ENCODE measurements at regions not wholly inside any gene's neighbourhood (a gene's known extent, or its start where the extent isn't known, plus 50 kb on each side); places are given as distances from the start of the nearest gene placed in this dataset.

GRCh38 chr7:26468625-26469024 lies 177.0 kb downstream of the SNX10 start (continued):
- TF ChIP-seq SUPT20H (IDR thresholded peaks at IDR 0.05; ENCODE audit: borderline replicate concordance, control insufficient read depth, low read depth, low read length) (no peak), ASH2L (IDR thresholded peaks at IDR 0.05; ENCODE audit: borderline replicate concordance, low read depth) (no peak), KLF5 (IDR thresholded peaks at IDR 0.05; ENCODE audit: partially characterized antibody) (no peak)

GRCh38 chr7:26469188-26469587 lies 177.5 kb downstream of the SNX10 start:
- ATAC-seq (no peak), FAIRE-seq (no peak), DNase-seq (ENCODE audit: low read depth, low spot score) (no peak)
- CTCF ChIA-PET: no interaction called here
- SMC1A ChIA-PET (ENCODE audit: uncharacterized antibody, unreplicated experiment): interaction anchor here (0.7 to 1.5 kb wide), 2 partner anchors 10 to 71 kb away, joined by 3 to 4 read pairs; no protein-coding TSS in a partner anchor
- RAD21 ChIA-PET (ENCODE audit: unreplicated experiment): no interaction called here
- 0% methylated on average over 1 of the region's 1 CpG for WGBS (ENCODE audit: insufficient coverage, insufficient replicate concordance, low lambda C conversion rate, missing lambda C conversion rate)
- no peak overlapping the region for H2AFZ ChIP-seq (ENCODE audit: control insufficient read depth, low read depth, low read length)
- BruUV-seq (replicated peaks): no TSS peak
- no peaks in the 10 kb centered on the region for H3K36me3 ChIP-seq (ENCODE audit: control insufficient read depth in 2 of 2, insufficient read depth in 2 of 2, low read length in 1 of 2)
- no peak overlapping the region for H3K4me3 ChIP-seq
- no peaks in the 10 kb centered on the region for H3K9me3 ChIP-seq (replicated peaks; ENCODE audit: control insufficient read depth, insufficient read depth, low read length)
- H4K20me1 ChIP-seq (ENCODE audit: control insufficient read depth, insufficient read depth): no peaks in the 10 kb centered on the region
- no peak overlapping the region for H3K9ac ChIP-seq (ENCODE audit: control insufficient read depth, insufficient read depth, low read length)
- intact Hi-C loops (cut with micrococcal nuclease; ENCODE audit: unreplicated experiment) (no loop called here), in situ Hi-C loops (cut with MboI) (no loop called here)
- H3K4me1 ChIP-seq (ENCODE audit: control insufficient read depth, insufficient read depth, low read length): no peaks in the 10 kb centered on the region
- TF ChIP-seq NRF1 (conservative IDR thresholded peaks at IDR 0.05; ENCODE audit: low read depth, low read length) (no peak), CEBPZ (IDR thresholded peaks at IDR 0.05; ENCODE audit: low read depth, low read length) (no peak), PML (IDR thresholded peaks at IDR 0.05; ENCODE audit: low read length) (no peak), SREBF2 (IDR thresholded peaks at IDR 0.05; ENCODE audit: low read length) (no peak), ZZZ3 (IDR thresholded peaks at IDR 0.05; ENCODE audit: control insufficient read depth, insufficient read length, low read depth) (no peak), HDAC2 (IDR thresholded peaks at IDR 0.05) (no peak), IRF5 (IDR thresholded peaks at IDR 0.05; ENCODE audit: borderline replicate concordance) (no peak), GATAD2B (conservative IDR thresholded peaks at IDR 0.05; ENCODE audit: low read depth) (no peak), MEF2A (IDR thresholded peaks at IDR 0.05; ENCODE audit: insufficient read depth, low read depth, low read length) (no peak), NR2F1 (conservative IDR thresholded peaks at IDR 0.05) (no peak)
- H3K79me2 ChIP-seq (ENCODE audit: control insufficient read depth, insufficient read depth, low read length): no peaks in the 10 kb centered on the region
- H3K4me2 ChIP-seq (ENCODE audit: control insufficient read depth, insufficient read depth): no peak overlapping the region
- POLR2A ChIA-PET: no interaction called here
- no peak overlapping the region for H3K27ac ChIP-seq (ENCODE audit: control insufficient read depth, insufficient read depth)
- peaks cover 0 to 4% of the 10 kb centered on the region in 2 experiments; a peak in 2 of 4 replicates for H3K27me3 ChIP-seq (replicated peaks in 1 of 2; ENCODE audit: control insufficient read depth in 2 of 2, insufficient read depth in 2 of 2, low read length in 1 of 2)

Data from GM12878 (cell line).